IMR-90 (cell line): ENCODE measurements at regions not wholly inside any gene's neighbourhood (a gene's known extent, or its start where the extent isn't known, plus 50 kb on each side); places are given as distances from the start of the nearest gene placed in this dataset.

Source experiments
- ATAC-seq: fragments of 200-7000 bp; cut with Tn5 transposase; 2 replicates; pipeline ENCODE4 v1.9.1; 2020; ENCODE audit warnings: low read depth, mild to moderate bottlenecking, moderate library complexity
- BruUV-seq: library from RNA; stranded (reverse); fragments of 400-500 nt; replicated peaks from 2 replicates; lab custom pipeline; 2021; lab: Mats Ljungman, UMichigan
- CTCF ChIA-PET: fragments of 300-600 bp; formaldehyde crosslinking; extraction: SDS; loops from one replicate; lab custom pipeline; 2021; ENCODE audit warnings: antibody characterized with exemption; lab: Yijun Ruan, JAX
- POLR2A ChIA-PET: fragments of 300-600 bp; sonication (Branson Sonifier 250); formaldehyde crosslinking; loops from one replicate; lab custom pipeline; 2022; ENCODE audit warnings: antibody characterized with exemption; ENCODE audit not compliant: unreplicated experiment; lab: Charles Lee
- DNase-seq: peaks from one replicate; pipeline ENCODE4 v3.0.0; 2013
- H2AFZ ChIP-seq: replicated peaks from 2 replicates; pipeline ENCODE3; 2013; ENCODE audit warnings: low read length, mild to moderate bottlenecking; ENCODE audit not compliant: poor library complexity
- H2AK5ac ChIP-seq: 2 replicates; pipeline ENCODE4 v1.6.1; 2013; ENCODE audit warnings: low read depth, low read length, inconsistent platforms
- H2AK9ac ChIP-seq: replicated peaks from 2 replicates; pipeline ENCODE3; 2013; ENCODE audit warnings: mild to moderate bottlenecking, low read depth, low read length, moderate library complexity; ENCODE audit not compliant: poor library complexity
- H2BK120ac ChIP-seq: 2 replicates; pipeline ENCODE4 v1.6.1; 2013; ENCODE audit warnings: low read depth, low read length, inconsistent platforms
- H2BK15ac ChIP-seq: 3 replicates; pipeline ENCODE4 v1.6.1; 2013; ENCODE audit warnings: low read depth, low read length, inconsistent platforms
- H2BK20ac ChIP-seq: 2 replicates; pipeline ENCODE4 v1.6.1; 2013; ENCODE audit warnings: low read depth, mild to moderate bottlenecking, inconsistent platforms, low read length, moderate library complexity
- H2BK5ac ChIP-seq: 2 replicates; pipeline ENCODE4 v1.6.1; 2013; ENCODE audit warnings: mild to moderate bottlenecking, low read depth, low read length, inconsistent platforms; ENCODE audit not compliant: poor library complexity, severe bottlenecking
- H3K14ac ChIP-seq: replicated peaks from 2 replicates; pipeline ENCODE4 v1.6.1; 2013; ENCODE audit warnings: low read depth, low read length, inconsistent platforms
- H3K18ac ChIP-seq: 2 replicates; pipeline ENCODE4 v1.6.1; 2013; ENCODE audit warnings: low read depth, low read length, control low read depth
- H3K23ac ChIP-seq: 2 replicates; pipeline ENCODE4 v1.6.1; 2013; ENCODE audit warnings: low read depth, low read length, inconsistent platforms
- H3K27ac ChIP-seq: 2 replicates; pipeline ENCODE4 v1.5.1; 2013; ENCODE audit warnings: mild to moderate bottlenecking, control low read depth, low read length; ENCODE audit not compliant: insufficient read depth
- H3K27me3 ChIP-seq: 2 replicates; pipeline ENCODE4 v1.6.1; 2013; ENCODE audit warnings: low read length; ENCODE audit not compliant: control insufficient read depth, insufficient read depth
- H3K36me3 ChIP-seq: 2 replicates; pipeline ENCODE4 v1.6.1; 2013; ENCODE audit warnings: low read length, mixed read lengths; ENCODE audit not compliant: control insufficient read depth, insufficient read depth
- H3K4ac ChIP-seq: 2 replicates; pipeline ENCODE4 v1.6.1; 2013; ENCODE audit warnings: low read depth, low read length, inconsistent platforms
- H3K4me1 ChIP-seq: 2 replicates; pipeline ENCODE4 v1.6.1; 2013; ENCODE audit warnings: low read length, mixed read lengths; ENCODE audit not compliant: control insufficient read depth, insufficient read depth
- H3K4me2 ChIP-seq: 2 replicates; pipeline ENCODE4 v1.6.1; 2013; ENCODE audit warnings: low read depth, mild to moderate bottlenecking, control low read depth, low read length, moderate library complexity
- H3K4me3 ChIP-seq: 2 replicates; pipeline ENCODE4 v1.5.1; 2013; ENCODE audit warnings: low read depth, mild to moderate bottlenecking, control low read depth, low read length, moderate library complexity; ENCODE audit not compliant: insufficient read depth
- H3K56ac ChIP-seq: 2 replicates; pipeline ENCODE4 v1.6.1; 2013; ENCODE audit warnings: low read length, inconsistent platforms; ENCODE audit not compliant: insufficient read depth; ENCODE audit errors: extremely low read depth
- H3K79me1 ChIP-seq, 2 experiments: 2 replicates each; pipeline ENCODE4 v1.6.1; 2013; ENCODE audit warnings: low read length in 2 of 2, inconsistent platforms in 1 of 2, low read depth in 1 of 2
- H3K9ac ChIP-seq: 2 replicates; pipeline ENCODE4 v1.6.1; 2013; ENCODE audit warnings: low read depth, low read length, control low read depth
- H3K9me1 ChIP-seq: 2 replicates; pipeline ENCODE4 v1.6.1; 2013; ENCODE audit warnings: low read length, inconsistent platforms; ENCODE audit not compliant: insufficient read depth
- H3K9me3 ChIP-seq: 2 replicates; pipeline ENCODE4 v1.6.1; 2013; ENCODE audit warnings: low read length; ENCODE audit not compliant: control insufficient read depth, insufficient read depth
- H4K20me1 ChIP-seq: 2 replicates; pipeline ENCODE4 v1.6.1; 2013; ENCODE audit warnings: low read length, inconsistent platforms; ENCODE audit not compliant: insufficient read depth
- H4K5ac ChIP-seq: 2 replicates; pipeline ENCODE4 v1.6.1; 2013; ENCODE audit warnings: mild to moderate bottlenecking, low read depth, low read length, control low read depth
- H4K8ac ChIP-seq, 2 experiments: 2 replicates each; pipeline ENCODE4 v1.6.1; 2013; ENCODE audit warnings: low read depth in 2 of 2, low read length in 2 of 2, control low read depth in 1 of 2, inconsistent platforms in 1 of 2
- H4K91ac ChIP-seq: 2 replicates; pipeline ENCODE4 v1.6.1; 2013; ENCODE audit warnings: low read depth, low read length, inconsistent platforms; ENCODE audit not compliant: insufficient read depth
- BHLHE40 ChIP-seq: fragments of 150-350 bp; IDR thresholded peaks from 2 replicates; pipeline ENCODE4 v1.6.1; 2016; ENCODE audit warnings: mild to moderate bottlenecking, low read depth, low read length
- CEBPB ChIP-seq: IDR thresholded peaks from 2 replicates; pipeline ENCODE4 v1.6.1; 2012; ENCODE audit warnings: low read depth, low read length, improper control_type of control experiment
- CHD1 ChIP-seq: IDR thresholded peaks from 2 replicates; pipeline ENCODE4 v1.6.1; 2012; ENCODE audit warnings: low read depth, low read length, improper control_type of control experiment
- FOS ChIP-seq: fragments of 150-350 bp; IDR thresholded peaks from 2 replicates; pipeline ENCODE4 v1.6.1; 2016; ENCODE audit warnings: low read depth, low read length
- MXI1 ChIP-seq: IDR thresholded peaks from 2 replicates; pipeline ENCODE4 v1.6.1; 2012; ENCODE audit warnings: low read depth, mild to moderate bottlenecking, low read length, moderate library complexity, borderline replicate concordance
- NFE2L2 ChIP-seq: fragments of 150-350 bp; IDR thresholded peaks from 2 replicates; pipeline ENCODE4 v1.6.1; 2016; ENCODE audit warnings: low read depth, mild to moderate bottlenecking, low read length
- RAD21 ChIP-seq: IDR thresholded peaks from 2 replicates; pipeline ENCODE4 v1.6.1; 2012; ENCODE audit warnings: low read length, improper control_type of control experiment
- RCOR1 ChIP-seq: IDR thresholded peaks from 2 replicates; pipeline ENCODE4 v1.6.1; 2012; ENCODE audit warnings: mild to moderate bottlenecking, low read length, improper control_type of control experiment; ENCODE audit not compliant: insufficient replicate concordance
- RFX5 ChIP-seq: IDR thresholded peaks from 2 replicates; pipeline ENCODE4 v1.8.0; 2012; ENCODE audit warnings: low read depth, mild to moderate bottlenecking, low read length, moderate library complexity
- SMC3 ChIP-seq: fragments of 150-350 bp; IDR thresholded peaks from 2 replicates; pipeline ENCODE4 v1.6.1; 2016; ENCODE audit warnings: low read depth, mild to moderate bottlenecking, antibody characterized with exemption, low read length, moderate library complexity
- USF2 ChIP-seq: fragments of 150-350 bp; IDR thresholded peaks from 2 replicates; pipeline ENCODE4 v1.6.1; 2017; ENCODE audit warnings: mild to moderate bottlenecking, antibody characterized with exemption, low read length, low read depth
- WGBS, 2 experiments: methylation state at CpG; one replicate each; pipeline versions ENCODE4 v1.1.5 to v1.1.7; 2013; ENCODE audit warnings: missing lambda C conversion rate in 2 of 2; ENCODE audit not compliant: insufficient read length in 1 of 2; ENCODE audit errors: extremely low coverage in 2 of 2; 5-methylcytosine and 5-hydroxymethylcytosine counted together
- dilution Hi-C: fragments of 300-500 bp; cut with HindIII; formaldehyde crosslinking; loops from one replicate; pipeline ENCODE4 v1.14.3; 2018; ENCODE audit warnings: low sequenced_read_pairs; ENCODE audit not compliant: unreplicated experiment
- in situ Hi-C: fragments of 300-500 bp; cut with MboI; formaldehyde crosslinking; loops from 3 replicates; pipeline ENCODE4 v1.14.3; 2019; ENCODE audit warnings: low sequenced_read_pairs, inconsistent platforms, mixed read lengths
- intact Hi-C: fragments of 100-400 bp; cut with micrococcal nuclease; formaldehyde crosslinking; loops from 2 replicates; pipeline ENCODE4 v1.10.0; 2022
- TF ChIP-seq, protein P1 (sequence below): conservative IDR thresholded peaks from 2 replicates; pipeline ENCODE4 v1.5.1; 2012; ENCODE audit warnings: mild to moderate bottlenecking, low read depth, low read length, improper control_type of control experiment
- TF ChIP-seq, protein P2 (sequence below): fragments of 150-350 bp; IDR thresholded peaks from 2 replicates; pipeline ENCODE4 v1.6.1; 2016; ENCODE audit warnings: low read depth, mild to moderate bottlenecking, low read length, moderate library complexity, borderline replicate concordance

DNA sequence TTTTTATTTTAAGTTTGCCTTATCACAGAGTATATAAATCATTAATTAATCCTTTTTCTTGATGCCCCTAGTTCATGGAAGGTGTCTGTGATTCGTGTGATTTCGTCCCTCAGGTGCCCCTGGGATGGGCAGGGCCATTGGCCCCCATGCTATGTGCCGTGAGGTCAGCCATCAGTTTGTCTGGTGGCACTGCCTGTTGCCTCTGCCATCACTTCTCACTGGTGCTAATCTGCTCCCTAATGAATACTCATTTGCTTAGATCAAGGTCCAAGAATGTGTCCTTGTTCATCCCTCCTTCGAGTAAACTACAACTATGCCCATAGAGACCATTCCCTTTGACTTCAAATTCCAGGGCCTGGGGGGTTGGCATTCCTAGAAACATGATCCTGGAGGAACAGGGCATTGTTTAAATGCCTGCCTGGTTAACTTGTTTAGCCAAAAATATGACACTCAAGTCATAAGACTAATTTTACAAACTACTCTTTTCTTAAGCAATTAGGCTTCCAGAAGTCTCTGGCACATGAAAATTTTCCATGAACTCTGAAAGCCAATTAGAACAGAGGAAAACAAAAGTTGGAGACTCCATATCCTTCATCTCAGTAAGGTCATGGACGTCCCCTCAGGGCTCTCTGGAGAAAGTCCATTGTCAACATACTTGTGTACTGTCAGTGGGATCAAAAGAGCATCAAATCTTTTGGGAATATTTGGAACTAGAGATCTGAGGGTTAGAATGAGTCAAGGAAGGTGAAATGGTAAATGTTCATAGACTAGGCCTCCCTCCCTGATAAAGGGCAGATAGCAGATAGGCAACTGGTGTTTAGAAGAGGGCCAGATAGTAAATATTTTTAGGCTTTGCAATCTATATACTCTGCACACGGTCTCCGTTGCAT is 90.9 kb upstream of the PLXNC1 start:
- ATAC-seq, result peak; percentile 56
- in situ Hi-C loops, result no loop called here
- Histone ChIP-seq H3K27me3 (no peaks in the 10 kb centered on the region), H2BK120ac (no peak overlapping the region), H3K4me2 (peak overlapping the region; percentile 10; the same call in 1 of the 2 replicates), H3K14ac (peak overlapping the region; percentile 24), H4K20me1 (no peaks in the 10 kb centered on the region), H3K9ac (no peak overlapping the region), H3K4ac (no peak overlapping the region), H3K79me1 (no peaks in the 10 kb centered on the region), H4K91ac (no peak overlapping the region; the same call in 1 of the 2 replicates), H2BK15ac (no peak overlapping the region; the same call in 2 of the 3 replicates), H3K4me1 (peaks cover 11% of the 10 kb centered on the region), H4K8ac (no peak overlapping the region), H3K56ac (no peak overlapping the region), H2AFZ (no peak overlapping the region), H2AK5ac (no peak overlapping the region), H2BK20ac (no peak overlapping the region), H3K36me3 (no peaks in the 10 kb centered on the region), H3K18ac (peak overlapping the region; percentile 90), H3K4me3 (no peak overlapping the region), H3K9me3 (no peaks in the 10 kb centered on the region), H3K9me1 (no peaks in the 10 kb centered on the region; the same call in 1 of the 2 replicates), H3K23ac (no peak overlapping the region), H4K5ac (peak overlapping the region; percentile 42), H2BK5ac (peak overlapping the region; percentile 40), H3K27ac (peak overlapping the region; percentile 43; the same call in 1 of the 2 replicates), H2AK9ac (no peak overlapping the region)
- dilution Hi-C loops, result no loop called here
- 100% methylated on average over 1 of the region's 7 CpGs; no CpG with 5 or more reads in 1 of the 2 experiments for WGBS, 2 experiments
- ChIA-PET CTCF (interaction anchor here (0.6 kb wide), 1 partner anchor 311 kb away, joined by 3 read pairs; no protein-coding TSS in a partner anchor), POLR2A (interaction anchor here (0.6 kb wide), 1 partner anchor 60 kb away, joined by 10 read pairs; no protein-coding TSS in a partner anchor)
- intact Hi-C loops, result no loop called here
- DNase-seq, result no peak
- BruUV-seq, result no TSS peak
- TF ChIP-seq, protein P1, sequence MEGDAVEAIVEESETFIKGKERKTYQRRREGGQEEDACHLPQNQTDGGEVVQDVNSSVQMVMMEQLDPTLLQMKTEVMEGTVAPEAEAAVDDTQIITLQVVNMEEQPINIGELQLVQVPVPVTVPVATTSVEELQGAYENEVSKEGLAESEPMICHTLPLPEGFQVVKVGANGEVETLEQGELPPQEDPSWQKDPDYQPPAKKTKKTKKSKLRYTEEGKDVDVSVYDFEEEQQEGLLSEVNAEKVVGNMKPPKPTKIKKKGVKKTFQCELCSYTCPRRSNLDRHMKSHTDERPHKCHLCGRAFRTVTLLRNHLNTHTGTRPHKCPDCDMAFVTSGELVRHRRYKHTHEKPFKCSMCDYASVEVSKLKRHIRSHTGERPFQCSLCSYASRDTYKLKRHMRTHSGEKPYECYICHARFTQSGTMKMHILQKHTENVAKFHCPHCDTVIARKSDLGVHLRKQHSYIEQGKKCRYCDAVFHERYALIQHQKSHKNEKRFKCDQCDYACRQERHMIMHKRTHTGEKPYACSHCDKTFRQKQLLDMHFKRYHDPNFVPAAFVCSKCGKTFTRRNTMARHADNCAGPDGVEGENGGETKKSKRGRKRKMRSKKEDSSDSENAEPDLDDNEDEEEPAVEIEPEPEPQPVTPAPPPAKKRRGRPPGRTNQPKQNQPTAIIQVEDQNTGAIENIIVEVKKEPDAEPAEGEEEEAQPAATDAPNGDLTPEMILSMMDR, result no peak
- no peak for TF ChIP-seq SMC3
- no peak for TF ChIP-seq CHD1
- no peak for TF ChIP-seq NFE2L2
- no peak for TF ChIP-seq BHLHE40
- TF ChIP-seq MXI1, result no peak
- TF ChIP-seq, protein P2, sequence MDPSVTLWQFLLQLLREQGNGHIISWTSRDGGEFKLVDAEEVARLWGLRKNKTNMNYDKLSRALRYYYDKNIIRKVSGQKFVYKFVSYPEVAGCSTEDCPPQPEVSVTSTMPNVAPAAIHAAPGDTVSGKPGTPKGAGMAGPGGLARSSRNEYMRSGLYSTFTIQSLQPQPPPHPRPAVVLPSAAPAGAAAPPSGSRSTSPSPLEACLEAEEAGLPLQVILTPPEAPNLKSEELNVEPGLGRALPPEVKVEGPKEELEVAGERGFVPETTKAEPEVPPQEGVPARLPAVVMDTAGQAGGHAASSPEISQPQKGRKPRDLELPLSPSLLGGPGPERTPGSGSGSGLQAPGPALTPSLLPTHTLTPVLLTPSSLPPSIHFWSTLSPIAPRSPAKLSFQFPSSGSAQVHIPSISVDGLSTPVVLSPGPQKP, result no peak
- no peak for TF ChIP-seq USF2
- no peak for TF ChIP-seq FOS
- no peak for TF ChIP-seq CEBPB
- TF ChIP-seq RFX5, result no peak
- no peak for TF ChIP-seq RCOR1
- TF ChIP-seq RAD21, result no peak
